ENCODE measurements at regions not wholly inside any gene's neighbourhood (a gene's known extent, or its start where the extent isn't known, plus 50 kb on each side); places are given as distances from the start of the nearest gene placed in this dataset.

DNA sequence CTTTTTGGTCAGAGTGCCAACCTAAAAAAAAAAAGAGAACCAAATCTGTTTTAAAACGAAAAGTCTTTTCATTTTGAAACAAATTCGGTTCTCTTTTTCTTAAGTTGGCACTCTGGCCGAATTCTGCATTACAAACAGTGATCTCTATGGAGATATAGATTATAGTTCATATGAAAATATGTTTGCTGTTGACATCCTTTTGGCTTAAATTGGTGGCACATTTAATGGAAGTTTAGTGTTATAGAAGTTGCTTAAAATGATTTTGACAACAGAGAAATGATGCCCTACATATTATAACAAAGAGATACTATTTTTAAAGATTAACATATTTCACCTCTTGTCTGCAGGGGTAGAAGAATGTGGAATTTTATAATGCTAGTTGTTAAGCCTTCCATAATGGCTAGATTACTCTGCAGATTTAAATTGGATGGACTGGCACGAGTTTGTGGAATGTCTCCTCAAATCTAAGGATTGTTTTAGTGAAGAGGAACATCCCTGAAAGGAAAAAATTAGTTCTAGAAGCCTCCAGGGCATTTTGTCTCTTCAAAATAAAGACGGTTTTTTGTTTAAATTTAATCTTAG is 222.9 kb upstream of the CDH2 start:
- TF ChIP-seq, protein P1, sequence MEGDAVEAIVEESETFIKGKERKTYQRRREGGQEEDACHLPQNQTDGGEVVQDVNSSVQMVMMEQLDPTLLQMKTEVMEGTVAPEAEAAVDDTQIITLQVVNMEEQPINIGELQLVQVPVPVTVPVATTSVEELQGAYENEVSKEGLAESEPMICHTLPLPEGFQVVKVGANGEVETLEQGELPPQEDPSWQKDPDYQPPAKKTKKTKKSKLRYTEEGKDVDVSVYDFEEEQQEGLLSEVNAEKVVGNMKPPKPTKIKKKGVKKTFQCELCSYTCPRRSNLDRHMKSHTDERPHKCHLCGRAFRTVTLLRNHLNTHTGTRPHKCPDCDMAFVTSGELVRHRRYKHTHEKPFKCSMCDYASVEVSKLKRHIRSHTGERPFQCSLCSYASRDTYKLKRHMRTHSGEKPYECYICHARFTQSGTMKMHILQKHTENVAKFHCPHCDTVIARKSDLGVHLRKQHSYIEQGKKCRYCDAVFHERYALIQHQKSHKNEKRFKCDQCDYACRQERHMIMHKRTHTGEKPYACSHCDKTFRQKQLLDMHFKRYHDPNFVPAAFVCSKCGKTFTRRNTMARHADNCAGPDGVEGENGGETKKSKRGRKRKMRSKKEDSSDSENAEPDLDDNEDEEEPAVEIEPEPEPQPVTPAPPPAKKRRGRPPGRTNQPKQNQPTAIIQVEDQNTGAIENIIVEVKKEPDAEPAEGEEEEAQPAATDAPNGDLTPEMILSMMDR (IDR thresholded peaks at IDR 0.05) = no peak
- H3K27ac ChIP-seq = no peak overlapping the region
- DNase-seq (no peak), ATAC-seq (no peak)
- H3K9me3 ChIP-seq = no peaks in the 10 kb centered on the region
- H3K4me1 ChIP-seq = no peaks in the 10 kb centered on the region
- intact Hi-C loops (cut with DNase I) = no loop called here
- no peak overlapping the region for H3K4me3 ChIP-seq
- H3K36me3 ChIP-seq = no peaks in the 10 kb centered on the region
- H3K27me3 ChIP-seq (ENCODE audit: low read depth) = no peaks in the 10 kb centered on the region

DNA sequence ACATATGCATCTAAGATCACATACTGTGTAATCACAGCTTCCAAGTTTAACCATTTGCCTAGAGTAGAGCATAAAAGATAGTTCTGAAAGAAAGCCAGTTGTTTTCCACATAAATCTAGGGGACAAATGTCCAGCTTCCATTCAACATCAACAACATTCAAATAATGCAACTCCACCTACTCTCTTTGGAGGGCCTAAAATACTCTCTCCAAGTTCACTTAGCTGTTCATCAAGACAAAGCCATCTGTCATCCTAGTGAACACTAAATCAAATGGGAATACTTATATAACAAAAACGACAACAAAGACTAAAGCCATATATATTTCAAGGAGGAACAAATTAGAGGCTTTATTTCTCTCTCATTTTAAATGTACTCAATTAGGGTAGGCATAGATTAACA is 221.5 kb upstream of the CDH2 start:
- TF ChIP-seq, protein P1 (IDR thresholded peaks at IDR 0.05) = no peak
- DNase-seq (no peak), ATAC-seq (no peak)
- intact Hi-C loops (cut with DNase I) = no loop called here
- Histone ChIP-seq H3K27ac (no peak overlapping the region), H3K27me3 (ENCODE audit: low read depth) (no peaks in the 10 kb centered on the region), H3K4me1 (no peaks in the 10 kb centered on the region), H3K36me3 (no peaks in the 10 kb centered on the region), H3K4me3 (no peak overlapping the region), H3K9me3 (no peaks in the 10 kb centered on the region)

DNA sequence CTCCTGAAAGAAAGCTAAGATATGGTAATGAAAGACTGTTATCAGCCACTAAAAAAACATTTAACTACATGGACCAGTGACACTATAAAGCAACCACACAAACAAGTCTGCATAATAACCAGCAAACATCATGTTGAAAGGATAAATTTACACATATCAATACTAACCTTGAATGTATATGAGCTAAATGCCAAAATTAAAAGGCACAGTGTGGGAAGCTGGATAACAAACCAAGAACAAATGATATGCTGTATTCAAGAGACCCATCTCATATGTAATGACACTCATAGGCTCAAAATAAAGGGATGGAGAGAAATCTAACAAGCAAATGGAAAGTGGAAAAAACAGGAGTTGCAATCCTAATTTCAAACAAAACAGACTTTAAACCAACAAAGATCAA is 213.1 kb upstream of the CDH2 start:
- DNase-seq (no peak), ATAC-seq (no peak)
- H3K4me1 ChIP-seq = no peaks in the 10 kb centered on the region
- peaks cover 12% of the 10 kb centered on the region for H3K9me3 ChIP-seq
- H3K27me3 ChIP-seq (ENCODE audit: low read depth) = no peaks in the 10 kb centered on the region
- TF ChIP-seq, protein P1 (IDR thresholded peaks at IDR 0.05) = no peak
- no peak overlapping the region for H3K27ac ChIP-seq
- intact Hi-C loops (cut with DNase I) = no loop called here
- H3K4me3 ChIP-seq = no peak overlapping the region
- no peaks in the 10 kb centered on the region for H3K36me3 ChIP-seq

DNA sequence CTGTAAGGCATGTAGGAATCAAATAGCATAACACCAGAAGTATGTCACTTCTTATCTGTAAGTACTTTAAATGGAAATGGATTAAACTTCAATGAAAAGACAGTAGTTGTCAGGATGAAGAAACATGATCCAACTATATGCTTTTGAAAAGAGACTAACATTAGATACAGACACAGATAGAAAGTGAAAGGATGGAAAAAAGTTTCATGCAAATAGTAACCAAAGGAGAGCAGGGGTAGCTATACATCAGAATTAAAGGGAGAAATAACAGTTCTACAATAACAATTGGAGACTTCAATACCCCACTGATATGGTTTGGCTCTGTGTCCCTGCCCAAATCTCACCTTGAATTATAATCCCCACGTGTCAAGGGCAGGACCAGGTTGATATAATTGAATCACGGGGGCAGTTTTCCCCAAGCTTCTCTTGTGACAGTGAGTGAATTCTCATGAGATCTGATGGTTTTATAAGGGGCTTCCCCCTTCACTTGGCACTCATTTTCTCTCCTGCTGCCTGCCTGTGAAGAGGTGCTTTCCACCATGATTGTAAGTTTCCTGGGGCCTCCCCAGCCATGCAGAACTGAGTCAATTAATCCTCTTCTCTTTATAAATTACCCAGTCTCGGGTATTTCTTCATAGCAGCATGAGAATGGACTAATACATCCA is 205.4 kb upstream of the CDH2 start:
- intact Hi-C loops (cut with DNase I) = no loop called here
- H3K36me3 ChIP-seq = no peaks in the 10 kb centered on the region
- no peaks in the 10 kb centered on the region for H3K4me1 ChIP-seq
- H3K27me3 ChIP-seq (ENCODE audit: low read depth) = no peaks in the 10 kb centered on the region
- no peak for ATAC-seq
- no peak overlapping the region for H3K4me3 ChIP-seq
- no peak overlapping the region for H3K27ac ChIP-seq
- no peaks in the 10 kb centered on the region for H3K9me3 ChIP-seq
- TF ChIP-seq, protein P1 (IDR thresholded peaks at IDR 0.05) = no peak
- no peak for DNase-seq

DNA sequence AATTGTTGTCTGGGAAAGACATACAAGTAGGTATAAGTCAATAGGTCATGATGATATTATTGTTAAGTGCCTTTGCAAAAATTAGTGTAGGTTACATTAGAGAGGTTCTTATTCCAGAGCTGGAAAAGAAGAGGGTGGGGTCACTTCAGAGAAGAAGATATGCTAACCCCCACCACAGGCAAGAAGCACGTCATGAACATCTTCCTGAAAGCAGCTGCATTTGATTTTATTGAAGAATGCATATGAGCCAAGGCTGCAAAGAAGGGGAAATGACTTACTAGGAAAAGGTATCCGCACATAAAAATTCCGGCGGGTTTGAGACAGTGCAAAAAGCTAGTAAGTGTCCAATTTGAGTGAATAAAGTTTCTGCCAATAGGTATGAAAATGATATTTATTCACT is 195.3 kb upstream of the CDH2 start:
- ATAC-seq (no peak), DNase-seq (no peak)
- TF ChIP-seq, protein P1 (IDR thresholded peaks at IDR 0.05) = no peak
- H3K4me1 ChIP-seq = no peaks in the 10 kb centered on the region
- H3K27ac ChIP-seq = no peak overlapping the region
- H3K36me3 ChIP-seq = no peaks in the 10 kb centered on the region
- intact Hi-C loops (cut with DNase I) = no loop called here
- H3K4me3 ChIP-seq = no peak overlapping the region
- no peaks in the 10 kb centered on the region for H3K9me3 ChIP-seq
- no peaks in the 10 kb centered on the region for H3K27me3 ChIP-seq (ENCODE audit: low read depth)

Measured in lower lobe of right lung (tissue), 2 donors.